ENCODE measurements at regions not wholly inside any gene's neighbourhood (a gene's known extent, or its start where the extent isn't known, plus 50 kb on each side); places are given as distances from the start of the nearest gene placed in this dataset.

GRCh38 chr7:13312307-13312706, 624.9 kb downstream of the ARL4A start:
- DNase-seq, result no peak
- Histone ChIP-seq H3K36me3 (no peaks in the 10 kb centered on the region), H3K27me3 (no peaks in the 10 kb centered on the region), H3K4me1 (peaks cover 0 to 5% (median 0%) of the 10 kb centered on the region in 4 donors), H3K27ac (no peak overlapping the region), H3K4me3 (no peak overlapping the region), H3K9me3 (peaks cover 0 to 7% (median 3%) of the 10 kb centered on the region in 4 donors)
- TF ChIP-seq POLR2A (IDR thresholded peaks at IDR 0.05) (no peak), POLR2AphosphoS5 (IDR thresholded peaks at IDR 0.05) (no peak), EP300 (IDR thresholded peaks at IDR 0.05) (no peak)
- TF ChIP-seq, protein P1, sequence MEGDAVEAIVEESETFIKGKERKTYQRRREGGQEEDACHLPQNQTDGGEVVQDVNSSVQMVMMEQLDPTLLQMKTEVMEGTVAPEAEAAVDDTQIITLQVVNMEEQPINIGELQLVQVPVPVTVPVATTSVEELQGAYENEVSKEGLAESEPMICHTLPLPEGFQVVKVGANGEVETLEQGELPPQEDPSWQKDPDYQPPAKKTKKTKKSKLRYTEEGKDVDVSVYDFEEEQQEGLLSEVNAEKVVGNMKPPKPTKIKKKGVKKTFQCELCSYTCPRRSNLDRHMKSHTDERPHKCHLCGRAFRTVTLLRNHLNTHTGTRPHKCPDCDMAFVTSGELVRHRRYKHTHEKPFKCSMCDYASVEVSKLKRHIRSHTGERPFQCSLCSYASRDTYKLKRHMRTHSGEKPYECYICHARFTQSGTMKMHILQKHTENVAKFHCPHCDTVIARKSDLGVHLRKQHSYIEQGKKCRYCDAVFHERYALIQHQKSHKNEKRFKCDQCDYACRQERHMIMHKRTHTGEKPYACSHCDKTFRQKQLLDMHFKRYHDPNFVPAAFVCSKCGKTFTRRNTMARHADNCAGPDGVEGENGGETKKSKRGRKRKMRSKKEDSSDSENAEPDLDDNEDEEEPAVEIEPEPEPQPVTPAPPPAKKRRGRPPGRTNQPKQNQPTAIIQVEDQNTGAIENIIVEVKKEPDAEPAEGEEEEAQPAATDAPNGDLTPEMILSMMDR (IDR thresholded peaks at IDR 0.05), result no peak
- WGBS, 5 donors, result 83 to 89% (median 85%) methylated on average over 5 of the region's 5 CpGs
- intact Hi-C loops (cut with DNase I; ENCODE audit: low total_unique reads), result no loop called here

GRCh38 chr7:13320333-13320732, 632.9 kb downstream of the ARL4A start:
- no peaks in the 10 kb centered on the region for H3K27me3 ChIP-seq
- no peak for DNase-seq

GRCh38 chr7:13321316-13321715, 633.9 kb downstream of the ARL4A start:
- Histone ChIP-seq H3K27me3 (no peaks in the 10 kb centered on the region), H3K4me3 (no peak overlapping the region), H3K27ac (no peak overlapping the region), H3K4me1 (no peaks in the 10 kb centered on the region), H3K36me3 (no peaks in the 10 kb centered on the region), H3K9me3 (no peaks in the 10 kb centered on the region)
- TF ChIP-seq EP300 (IDR thresholded peaks at IDR 0.05) (no peak), POLR2A (IDR thresholded peaks at IDR 0.05) (no peak), POLR2AphosphoS5 (IDR thresholded peaks at IDR 0.05) (no peak)
- TF ChIP-seq, protein P1 (IDR thresholded peaks at IDR 0.05), result no peak
- DNase-seq, result peak in 1 of 2 donors; percentile 1
- 25 to 57% (median 45%) methylated on average over 2 of the region's 2 CpGs for WGBS, 5 donors
- intact Hi-C loops (cut with DNase I; ENCODE audit: low total_unique reads), result no loop called here

More at GRCh38 chr7:13320333-13320732, 632.9 kb downstream of the ARL4A start:
- no peaks in the 10 kb centered on the region for H3K4me1 ChIP-seq
- no peaks in the 10 kb centered on the region for H3K9me3 ChIP-seq
- H3K27ac ChIP-seq, result no peak overlapping the region
- no peak for TF ChIP-seq POLR2A (IDR thresholded peaks at IDR 0.05)
- TF ChIP-seq POLR2AphosphoS5 (IDR thresholded peaks at IDR 0.05), result no peak
- TF ChIP-seq, protein P1 (IDR thresholded peaks at IDR 0.05), result no peak
- no peak for TF ChIP-seq EP300 (IDR thresholded peaks at IDR 0.05)
- intact Hi-C loops (cut with DNase I; ENCODE audit: low total_unique reads), result no loop called here
- H3K36me3 ChIP-seq, result no peaks in the 10 kb centered on the region
- no peak overlapping the region for H3K4me3 ChIP-seq

- intact Hi-C loops (cut with DNase I; ENCODE audit: low total_unique reads), result no loop called here
Observed at GRCh38 chr7:13322126-13322525, 634.7 kb downstream of the ARL4A start.

More at GRCh38 chr7:13322126-13322525, 634.7 kb downstream of the ARL4A start:
- 45 to 54% (median 49%) methylated on average over 5 of the region's 5 CpGs for WGBS, 5 donors
- DNase-seq, result no peak
- no peaks in the 10 kb centered on the region for H3K4me1 ChIP-seq
- H3K27ac ChIP-seq, result no peak overlapping the region
- H3K27me3 ChIP-seq, result no peaks in the 10 kb centered on the region
- H3K4me3 ChIP-seq, result no peak overlapping the region
- TF ChIP-seq POLR2A (IDR thresholded peaks at IDR 0.05) (no peak), POLR2AphosphoS5 (IDR thresholded peaks at IDR 0.05) (no peak), EP300 (IDR thresholded peaks at IDR 0.05) (no peak)
- TF ChIP-seq, protein P1 (IDR thresholded peaks at IDR 0.05), result no peak
- no peaks in the 10 kb centered on the region for H3K9me3 ChIP-seq
- no peaks in the 10 kb centered on the region for H3K36me3 ChIP-seq

Data from stomach (tissue), 8 donors.